Activated CD8-positive, alpha-beta memory T cell treated with anti-CD3 and anti-CD28 coated beads, Interleukin-2, amount 50 U/mL, for 48 hours (primary cell): ENCODE measurements at regions not wholly inside any gene's neighbourhood (a gene's known extent, or its start where the extent isn't known, plus 50 kb on each side); places are given as distances from the start of the nearest gene placed in this dataset.

Source experiments
- DNase-seq: peaks from one replicate; pipeline ENCODE4 v3.0.0-alpha.2; 2020

DNA sequence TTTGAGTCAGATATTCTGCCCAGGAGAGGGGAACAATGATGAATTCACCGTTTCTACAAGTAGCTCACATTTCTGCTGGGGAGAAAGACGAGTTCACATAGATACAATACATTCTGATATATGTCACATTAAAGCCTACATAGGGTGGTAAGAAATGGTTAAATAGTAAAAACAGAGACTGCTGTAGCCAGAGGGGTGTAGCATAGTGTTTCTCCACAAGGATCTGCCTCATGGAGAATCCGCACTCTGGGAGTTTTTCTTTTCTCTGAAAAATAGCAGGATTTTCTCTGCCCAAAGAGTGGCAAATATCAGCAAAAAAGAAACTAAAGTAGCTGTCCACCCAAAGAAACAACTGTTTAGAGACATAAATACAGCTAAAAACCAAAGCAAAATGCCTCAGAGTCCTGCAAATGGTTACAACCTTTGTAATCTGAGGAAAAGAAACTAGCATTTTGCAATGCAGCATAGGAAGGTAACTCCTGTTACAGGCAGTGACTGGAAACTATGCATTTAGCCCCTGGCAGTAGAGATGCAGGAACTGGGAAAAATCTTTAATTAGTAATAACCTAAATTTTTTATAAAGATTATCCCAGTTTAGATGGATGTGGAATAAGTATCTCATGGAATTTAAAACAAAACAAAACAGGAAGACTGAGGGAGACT lies 1126.7 kb upstream of the ADGRL2 start:
- no peak for DNase-seq

DNA sequence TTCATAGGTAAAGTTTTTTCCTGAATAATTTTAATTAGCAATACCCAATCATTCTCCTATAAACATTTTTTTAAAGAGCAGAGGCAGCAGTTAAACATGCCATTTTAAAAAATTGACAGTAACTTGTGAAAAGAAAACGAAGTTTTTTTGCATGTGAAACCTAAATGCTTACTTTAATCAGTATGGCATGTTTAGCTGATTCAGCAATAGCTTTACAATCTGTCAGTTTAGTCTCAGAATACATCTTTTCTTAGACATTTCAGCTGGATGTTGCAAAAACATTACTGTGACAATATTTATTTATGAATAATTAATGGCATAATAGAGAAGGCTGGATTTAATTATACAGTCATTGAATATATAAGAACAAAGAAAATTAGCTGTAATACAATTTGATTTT lies 1132.4 kb upstream of the ADGRL2 start:
- no peak for DNase-seq

DNA sequence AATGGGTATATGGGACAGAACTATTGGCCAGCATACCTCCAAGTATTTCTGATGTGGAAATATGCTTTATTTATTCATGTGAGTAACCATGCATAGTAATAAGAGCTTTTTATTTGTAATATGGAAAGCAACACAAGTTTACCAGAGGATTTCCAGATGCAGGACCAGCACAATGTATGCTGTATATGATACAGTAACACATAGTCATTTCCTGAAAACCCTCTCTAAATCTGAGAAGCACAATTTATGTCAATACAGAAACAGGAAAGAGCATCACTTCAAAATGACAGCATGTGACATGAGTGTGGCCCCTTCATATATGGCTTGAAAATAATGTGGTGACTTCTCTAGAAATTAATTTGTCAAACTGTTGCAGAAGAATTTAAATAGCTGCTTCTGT lies 1134.7 kb upstream of the ADGRL2 start:
- DNase-seq = no peak

DNA sequence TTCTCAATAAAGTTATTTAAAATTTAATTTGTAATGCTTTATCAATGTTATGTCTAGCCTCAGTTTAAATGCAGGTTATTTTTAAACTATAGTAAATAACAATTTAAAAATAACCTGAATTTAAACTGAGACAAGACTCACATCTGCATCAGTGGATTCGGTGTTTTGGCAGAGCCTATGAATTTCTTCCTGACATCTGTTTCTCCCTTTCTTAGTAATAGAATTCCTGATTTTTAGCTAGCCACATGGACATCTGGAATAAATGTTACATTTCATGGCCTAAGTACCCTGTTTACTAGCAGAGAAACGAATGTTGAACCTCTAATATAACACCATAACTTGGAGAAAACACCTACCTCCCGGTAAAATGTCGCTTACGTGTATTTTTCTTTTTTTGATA lies 1141.6 kb upstream of the ADGRL2 start:
- DNase-seq = no peak

DNA sequence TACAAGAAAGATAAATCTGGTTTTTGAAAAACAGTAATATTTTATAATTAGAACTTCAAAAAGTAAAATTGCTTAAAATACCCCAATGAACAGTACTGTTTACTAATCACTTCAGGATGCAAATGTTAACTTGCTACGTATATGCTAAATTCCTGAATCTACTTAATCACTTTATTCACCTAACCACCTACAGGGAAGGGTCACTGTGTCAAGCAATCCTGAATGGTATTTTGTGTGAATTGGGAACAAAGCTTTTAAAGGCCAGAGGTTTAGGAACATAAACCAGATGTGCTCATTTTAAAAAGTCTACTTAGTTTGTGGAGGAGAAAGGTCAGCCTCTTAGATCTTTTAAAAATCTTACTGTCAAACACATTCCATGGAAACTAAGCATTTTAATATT lies 1143.0 kb upstream of the ADGRL2 start:
- no peak for DNase-seq

DNA sequence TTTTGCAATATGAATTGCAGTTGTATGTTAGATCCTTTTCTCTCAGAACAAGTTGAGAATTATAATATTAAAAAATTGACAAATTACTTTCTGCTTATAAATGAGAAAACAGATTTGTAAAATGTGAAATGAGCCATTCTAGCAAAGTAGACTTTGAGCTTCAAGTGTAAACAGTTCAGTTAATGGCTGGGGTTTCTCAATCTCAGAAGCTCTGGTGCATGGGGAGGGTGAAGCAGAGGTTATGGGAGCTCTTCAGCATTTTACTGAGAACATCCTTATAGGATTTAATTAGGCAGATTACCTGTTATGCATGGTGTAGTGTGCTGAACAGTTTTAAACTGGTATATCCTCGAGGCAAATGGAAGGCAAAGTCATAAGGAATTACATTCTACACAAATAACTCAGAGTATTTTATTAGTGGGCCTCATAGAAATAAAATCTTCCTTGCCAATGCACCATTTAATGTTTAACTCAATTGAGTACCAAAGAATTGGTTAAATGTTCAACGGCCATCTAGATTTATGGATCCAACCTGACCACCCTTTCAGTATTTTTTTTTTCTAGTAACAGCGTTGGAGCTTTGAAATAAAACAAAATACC lies 1143.6 kb upstream of the ADGRL2 start:
- DNase-seq = no peak

DNA sequence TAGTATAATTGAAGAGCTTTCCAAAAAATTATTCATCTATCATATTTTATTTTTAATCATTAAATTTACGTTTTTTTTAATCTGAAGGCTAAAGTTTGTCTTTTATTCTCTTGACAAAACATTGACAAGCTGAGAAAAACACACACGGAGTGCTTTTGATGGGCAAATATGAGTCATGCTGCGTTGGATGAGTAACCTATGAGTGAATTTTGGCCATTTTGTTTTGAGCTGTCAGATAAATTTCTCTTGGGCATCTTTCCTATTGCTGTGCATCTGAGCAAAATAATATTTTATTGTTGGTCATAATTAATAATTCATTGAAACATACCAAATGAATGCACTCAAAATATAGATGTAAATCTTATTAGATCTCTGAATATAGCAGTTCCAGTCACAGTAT lies 1144.1 kb upstream of the ADGRL2 start:
- DNase-seq = no peak

DNA sequence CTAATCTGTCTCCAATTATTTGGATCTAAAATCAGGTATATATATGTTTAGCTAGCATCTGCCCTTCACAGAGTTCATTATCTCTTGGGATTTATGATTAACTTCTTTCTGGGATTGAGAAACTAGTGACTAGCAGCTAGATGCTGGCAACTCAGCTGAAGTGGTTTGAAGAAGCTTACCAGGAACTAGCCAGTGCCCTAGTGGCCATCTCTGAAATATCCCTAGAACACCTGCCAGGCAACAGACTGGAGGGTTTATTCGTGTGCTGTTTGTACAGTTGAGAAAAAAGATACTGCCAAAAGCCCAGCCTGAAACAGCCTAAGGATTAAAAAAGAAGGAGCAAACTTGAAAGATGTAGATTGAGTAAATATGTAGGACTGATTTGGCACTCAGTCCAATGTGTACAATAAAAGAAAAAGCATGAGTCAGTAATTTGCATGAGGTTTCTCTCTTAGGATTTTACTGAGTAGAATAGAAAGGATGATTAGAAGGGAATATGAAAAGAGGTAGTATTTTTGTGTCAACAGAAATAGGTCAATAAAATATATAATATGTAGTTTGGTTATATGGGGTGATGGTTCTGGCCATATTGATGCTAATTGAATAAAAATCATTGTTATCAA lies 1144.6 kb upstream of the ADGRL2 start:
- DNase-seq = no peak

DNA sequence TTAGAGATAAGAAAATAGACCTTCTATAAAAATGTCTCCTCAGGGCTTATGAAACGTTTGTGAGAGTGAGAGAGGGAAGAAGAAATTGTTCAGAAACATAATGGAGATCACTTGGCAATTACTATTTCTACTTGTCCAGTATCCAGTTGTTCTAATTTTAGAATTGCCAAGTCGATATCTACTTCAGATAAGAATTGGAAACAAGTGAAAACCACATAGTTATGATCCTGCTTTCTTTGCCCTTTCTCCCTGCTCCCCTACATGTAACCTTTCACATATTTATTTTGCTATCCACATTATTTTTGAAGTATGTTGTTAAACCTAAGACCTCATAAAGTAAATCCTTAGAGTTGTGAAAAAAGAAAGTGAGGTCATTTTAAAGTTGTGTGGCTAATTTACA lies 1154.7 kb upstream of the ADGRL2 start:
- no peak for DNase-seq

DNA sequence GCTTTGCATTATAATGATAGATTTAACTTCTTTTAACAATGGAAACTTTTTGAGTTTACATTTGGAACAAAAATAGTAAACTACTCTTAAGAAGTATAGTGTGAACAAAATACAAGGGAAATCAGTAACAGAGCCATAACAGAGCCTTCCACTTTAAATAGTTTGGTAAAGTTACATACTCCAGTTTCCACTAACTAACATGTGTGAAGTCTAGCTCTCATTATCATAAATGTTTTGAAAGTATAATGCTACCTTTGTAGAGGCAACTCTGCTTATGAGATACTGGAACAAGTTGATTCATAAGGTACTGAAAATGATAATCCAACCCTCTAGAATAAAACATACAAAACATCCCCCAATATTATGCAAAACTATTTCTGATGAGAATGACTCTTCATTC lies 1155.1 kb upstream of the ADGRL2 start:
- DNase-seq = no peak

DNA sequence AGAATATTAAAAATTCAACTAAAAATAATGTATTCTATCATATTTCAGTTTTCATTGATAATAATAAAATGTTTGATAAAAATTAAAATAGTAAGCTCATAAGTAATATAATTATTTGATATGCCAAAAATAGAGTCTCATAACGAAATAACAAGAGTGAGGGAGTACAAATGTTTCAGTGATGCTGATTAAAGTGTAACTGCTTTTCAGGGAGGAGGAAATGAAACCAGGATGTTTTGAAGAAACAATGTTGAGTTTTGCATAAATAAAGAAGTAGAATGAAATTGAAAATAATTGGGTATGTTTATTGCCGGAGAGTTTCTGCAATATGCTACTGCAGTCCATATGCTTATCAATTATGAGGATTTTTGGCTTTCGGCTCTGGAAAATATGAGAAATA lies 1159.8 kb upstream of the ADGRL2 start:
- no peak for DNase-seq

DNA sequence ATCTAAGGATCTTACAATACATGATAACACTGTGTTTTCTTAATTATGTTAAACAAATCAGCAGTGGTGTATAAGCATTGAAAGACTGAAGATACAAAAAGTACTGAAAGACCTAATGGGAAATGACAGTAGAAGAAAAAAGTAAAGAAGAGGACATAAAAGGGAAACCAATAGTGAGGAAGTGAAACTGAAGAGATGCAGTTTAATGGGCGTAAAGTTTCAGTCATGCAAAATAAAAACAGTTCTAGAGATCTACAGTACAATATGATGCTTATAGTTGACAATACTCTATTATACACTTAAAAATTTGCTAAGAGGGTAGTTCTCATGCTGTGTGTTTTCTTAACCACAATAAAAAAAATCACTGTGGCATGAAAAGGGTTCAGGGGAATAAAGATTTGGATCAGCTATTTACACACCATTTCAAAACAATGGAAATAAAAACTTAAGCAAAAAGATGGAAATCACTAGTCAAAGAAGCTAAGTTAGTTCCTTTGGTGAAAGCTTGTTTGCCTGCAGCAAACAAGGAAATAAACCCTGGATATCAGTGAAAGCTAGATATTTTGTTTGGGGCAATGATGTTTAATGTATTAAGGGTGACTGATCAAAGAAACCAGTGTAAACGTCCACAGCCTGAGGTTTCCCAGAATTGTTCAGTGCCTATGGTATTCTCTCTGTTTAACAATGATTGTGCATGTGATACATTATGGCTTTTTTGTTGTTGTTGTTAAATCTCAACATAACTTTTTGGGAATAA lies 1160.8 kb upstream of the ADGRL2 start:
- DNase-seq = no peak

DNA sequence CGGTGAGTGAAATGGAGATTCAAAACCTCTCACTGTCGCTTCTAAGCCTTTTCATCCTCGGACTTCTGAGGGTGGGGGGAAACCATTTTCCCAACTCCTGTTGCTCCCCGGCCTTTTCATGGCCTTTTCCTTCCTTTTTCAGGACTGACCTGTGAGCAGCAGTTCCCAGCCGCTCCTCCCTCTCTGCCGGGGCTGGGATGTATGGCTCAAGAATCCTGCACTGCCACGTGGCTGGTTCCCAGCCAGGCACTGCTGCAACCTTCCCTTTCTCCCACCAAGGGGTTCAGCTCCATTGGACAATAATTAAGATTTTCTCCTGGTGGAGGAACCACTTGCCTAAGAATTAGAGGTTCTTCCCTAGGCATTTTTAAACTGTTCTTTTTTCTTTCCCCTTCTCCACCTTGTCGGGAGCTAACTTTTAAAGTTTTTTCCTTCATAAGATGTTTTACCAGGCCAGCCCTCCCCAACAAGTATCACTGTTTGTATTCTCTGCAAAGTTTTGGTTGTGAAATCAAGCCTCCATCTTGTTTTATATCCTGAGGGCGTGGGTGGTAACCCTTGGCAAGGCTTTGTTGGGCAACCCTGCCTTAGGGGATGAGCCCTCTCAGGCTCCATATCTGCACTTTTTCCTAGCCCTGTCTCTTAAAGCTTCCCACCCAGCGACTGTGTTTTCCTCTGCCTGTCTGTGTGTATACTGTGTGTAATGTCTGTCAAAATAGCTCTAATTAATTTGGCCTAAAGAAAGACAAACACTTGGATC lies 1166.6 kb upstream of the ADGRL2 start:
- no peak for DNase-seq

DNA sequence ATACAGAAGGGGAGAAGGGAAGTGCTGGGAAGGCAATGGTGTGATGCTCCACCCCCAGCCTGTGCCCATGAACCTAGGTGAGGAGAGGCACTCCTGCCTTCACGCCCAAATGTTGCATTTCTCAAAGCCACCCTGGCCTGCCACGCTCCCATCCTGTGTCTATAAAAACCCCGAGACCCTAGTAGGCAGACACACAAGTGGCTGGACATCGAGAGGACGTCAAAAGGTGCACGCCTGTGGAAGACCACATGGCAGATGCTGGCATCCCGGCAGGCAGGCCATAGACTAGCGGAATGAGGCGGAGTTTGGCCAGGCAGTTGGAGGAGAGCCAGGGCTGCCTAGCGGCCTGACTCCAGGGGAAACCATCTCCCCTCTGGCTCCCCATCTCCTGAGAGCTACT lies 1168.5 kb upstream of the ADGRL2 start:
- no peak for DNase-seq

DNA sequence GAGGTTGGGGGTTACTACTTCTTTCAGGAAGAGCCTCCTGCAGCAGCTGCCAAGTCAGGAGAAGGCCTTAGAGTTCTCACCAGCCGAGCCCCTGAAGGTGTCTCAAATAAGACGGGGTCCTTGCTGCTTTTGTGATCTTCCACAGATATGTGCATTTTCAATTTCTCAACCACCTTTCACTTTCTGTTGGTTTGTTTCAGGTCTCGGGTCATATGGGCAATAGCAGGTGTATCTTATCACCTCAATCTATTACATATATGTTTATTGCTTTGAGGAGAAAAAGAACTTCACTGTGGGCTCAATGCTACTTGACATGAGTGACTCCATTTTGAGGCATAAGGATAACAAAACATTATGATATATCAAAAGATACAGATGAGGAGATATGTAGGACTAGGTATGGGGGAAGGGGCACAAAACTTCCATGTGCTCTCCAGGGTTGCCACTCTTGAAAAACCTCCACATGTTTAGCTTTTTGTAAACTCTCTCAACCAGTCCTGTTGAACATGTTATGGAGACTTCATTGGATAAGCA lies 1171.4 kb upstream of the ADGRL2 start:
- no peak for DNase-seq

DNA sequence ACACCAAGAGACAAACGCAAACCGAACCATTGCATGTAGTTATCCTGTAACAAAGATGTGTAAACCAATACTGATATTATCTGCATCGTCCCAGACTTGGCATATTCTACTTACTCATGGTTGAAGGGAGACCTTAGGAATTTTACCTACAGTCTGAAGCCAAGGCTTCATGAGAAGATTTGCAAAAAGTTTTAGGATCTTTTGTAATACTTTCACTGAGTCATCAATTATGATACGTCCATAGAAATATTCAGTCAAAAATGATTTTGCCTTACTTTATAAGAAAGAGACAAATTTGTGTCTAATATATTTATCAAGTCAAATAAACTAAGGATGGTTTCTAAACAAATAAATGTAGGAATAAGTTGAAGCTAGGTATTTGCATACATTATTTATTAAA lies 1176.1 kb upstream of the ADGRL2 start:
- DNase-seq = no peak

DNA sequence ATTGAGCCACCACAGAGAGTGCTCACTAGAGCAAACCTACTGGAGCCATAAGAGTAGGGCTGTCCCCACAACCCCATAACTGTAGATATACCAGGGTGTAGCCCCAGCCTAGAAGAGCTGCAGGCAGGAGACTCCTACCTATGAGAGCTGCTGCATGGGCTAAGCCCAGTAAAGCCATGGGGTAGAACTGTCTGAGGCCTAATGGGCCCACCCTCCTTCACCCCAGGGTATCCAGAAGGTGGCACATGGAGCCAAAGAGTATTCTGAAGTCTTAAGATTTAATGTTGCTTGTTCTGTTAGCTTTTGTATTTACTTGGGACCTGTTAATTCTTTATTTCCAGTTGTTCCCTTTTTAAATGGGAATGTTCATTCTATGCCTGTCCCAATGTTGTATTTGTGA lies 1193.7 kb upstream of the ADGRL2 start:
- no peak for DNase-seq

DNA sequence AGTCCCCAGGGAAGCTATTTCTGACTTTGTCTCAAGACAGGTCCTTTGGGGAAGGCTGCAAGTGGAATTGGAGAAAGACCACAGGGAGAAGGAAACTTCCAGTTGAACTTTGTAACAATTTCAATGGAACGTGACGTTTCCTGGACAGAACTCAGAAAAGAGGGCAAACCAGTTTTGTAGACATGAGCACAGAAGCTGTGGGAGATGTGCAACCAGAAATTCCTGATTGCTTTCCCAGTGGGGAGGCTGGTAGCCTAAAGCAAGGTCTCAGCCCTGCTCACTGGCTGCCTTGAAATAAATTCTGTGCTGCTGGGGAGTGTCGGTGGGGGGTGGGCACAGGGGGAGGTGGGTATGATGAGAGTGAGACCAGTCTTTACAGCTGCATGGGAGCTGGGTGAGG lies 1206.7 kb upstream of the ADGRL2 start:
- no peak for DNase-seq

DNA sequence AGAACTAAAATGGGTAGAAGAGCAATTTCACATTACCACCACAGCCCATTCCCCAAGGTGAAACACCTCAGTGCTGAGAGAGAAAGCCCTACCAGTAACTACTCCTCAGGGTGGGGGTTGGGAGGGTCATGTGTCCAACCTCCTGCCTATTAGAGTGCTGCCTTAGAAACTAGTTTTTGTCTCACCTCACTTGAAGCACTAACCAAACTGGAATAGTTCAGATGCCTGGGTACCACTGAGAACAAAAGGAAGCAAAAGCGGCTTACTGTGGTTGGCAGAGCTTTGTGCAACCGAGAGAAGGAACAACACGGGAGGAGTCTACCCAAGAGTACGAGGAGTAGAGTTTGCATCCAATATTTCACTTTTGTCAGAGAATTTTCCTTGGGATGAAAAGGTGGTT lies 1207.5 kb upstream of the ADGRL2 start:
- DNase-seq = no peak

DNA sequence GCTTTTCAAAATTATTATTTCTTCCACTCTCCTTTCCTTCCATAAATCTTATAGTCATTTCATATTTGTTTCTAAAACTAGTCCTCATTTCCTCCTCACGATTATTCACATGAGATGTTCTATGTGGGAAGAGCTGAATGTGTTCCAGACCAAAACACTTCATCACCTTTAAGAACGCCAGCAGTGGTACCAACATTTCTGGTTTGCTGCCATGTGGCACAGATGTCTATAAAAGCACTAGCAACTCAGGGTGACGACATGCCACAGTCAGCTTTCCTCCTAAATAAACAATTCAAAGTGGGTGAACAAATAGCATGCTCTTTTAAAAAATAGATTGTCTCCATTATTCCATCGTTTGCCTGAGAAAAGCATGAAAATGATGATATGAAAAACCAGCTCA lies 1217.8 kb upstream of the ADGRL2 start:
- DNase-seq = no peak

DNA sequence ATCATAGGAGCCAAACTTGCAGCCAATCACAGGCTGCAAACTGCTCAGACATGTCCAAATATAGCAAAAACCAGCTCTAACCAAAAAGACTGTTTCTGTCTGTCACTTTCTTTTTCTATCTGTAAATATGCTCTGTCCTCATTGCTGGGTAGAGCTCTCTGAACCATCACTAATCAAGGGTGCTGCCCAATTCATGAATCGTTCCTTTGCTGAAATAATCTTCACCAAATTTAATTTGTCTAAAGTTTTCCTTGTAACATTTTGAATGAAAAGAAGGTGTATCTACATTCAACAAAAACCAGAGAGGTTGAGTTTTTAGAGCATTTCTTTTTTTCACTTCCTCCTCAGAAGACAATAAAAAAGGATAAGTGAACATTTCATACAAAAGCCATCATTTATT lies 1221.7 kb upstream of the ADGRL2 start:
- DNase-seq = no peak

DNA sequence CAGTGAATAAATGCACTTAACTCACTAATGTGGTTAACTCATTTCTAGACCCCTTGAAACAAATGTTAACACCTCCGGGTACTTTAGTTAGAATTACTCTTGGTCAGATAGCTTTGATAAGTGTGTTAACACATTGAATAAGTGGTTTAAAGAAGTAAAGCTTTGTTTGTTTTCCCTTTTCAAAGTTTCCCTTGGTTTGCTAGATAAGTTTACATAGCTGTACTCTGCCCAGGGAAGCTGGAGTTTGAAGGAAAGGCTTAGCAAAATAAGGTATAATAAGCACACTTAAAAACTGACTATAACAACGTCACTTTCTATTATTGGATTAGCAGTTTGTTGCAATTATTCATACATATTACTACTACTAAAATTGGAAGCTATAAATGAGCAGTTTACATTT lies 1233.9 kb upstream of the ADGRL2 start:
- DNase-seq = no peak

DNA sequence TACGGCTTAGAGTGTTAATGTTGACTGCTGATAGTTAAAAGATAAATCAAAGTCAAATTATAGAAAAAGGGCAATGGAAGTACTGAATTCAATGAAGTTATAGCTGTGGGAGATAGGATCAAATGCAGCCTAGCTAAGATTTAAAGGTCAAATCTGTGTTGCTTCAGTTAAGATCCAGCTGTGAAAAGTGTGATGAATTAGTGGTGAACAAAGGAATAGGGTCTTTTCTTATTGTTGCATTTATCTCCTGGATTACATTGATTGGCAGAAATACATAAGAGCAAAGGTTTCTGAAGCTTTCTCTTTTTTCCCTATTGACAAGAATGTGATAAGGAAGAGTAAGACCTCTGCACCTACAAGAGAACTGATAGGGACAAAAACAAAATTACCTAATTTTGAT lies 1234.6 kb upstream of the ADGRL2 start:
- DNase-seq = no peak
